Peyer's patch (tissue), 4 donors: ENCODE measurements at regions not wholly inside any gene's neighbourhood (a gene's known extent, or its start where the extent isn't known, plus 50 kb on each side); places are given as distances from the start of the nearest gene placed in this dataset.

ENCODE experiments used
- CTCF ChIP-seq, 6 experiments: fragments of 450-650 bp in 4 of 6; fragments of 200-600 bp in 2 of 6; sonication (generic) in 1 of 6; IDR thresholded peaks; one replicate each; pipeline ENCODE4 v1.5.1; 2017 to 2019; ENCODE audit warnings: antibody characterized with exemption in 6 of 6, mild to moderate bottlenecking in 3 of 6, moderate library complexity in 1 of 6
- POLR2A ChIP-seq, 2 donors: fragments of 450-650 bp; IDR thresholded peaks; one replicate each; pipeline ENCODE4 v1.5.1; 2017; ENCODE audit warnings: antibody characterized with exemption in 2 of 2, mild to moderate bottlenecking in 2 of 2, moderate library complexity in 2 of 2

- TF ChIP-seq CTCF (IDR thresholded peaks at IDR 0.05): no peak
- TF ChIP-seq POLR2A (IDR thresholded peaks at IDR 0.05): no peak
Measured at GRCh38 chr5:104569621-104570020, 1007.0 kb upstream of the NUDT12 start.
